NCI-H524 (cell line): ENCODE measurements at regions not wholly inside any gene's neighbourhood (a gene's known extent, or its start where the extent isn't known, plus 50 kb on each side); places are given as distances from the start of the nearest gene placed in this dataset.
"Not testable (repeated sequence)": the region's sequence is repeated elsewhere in the genome, so short reads cannot be mapped to it uniquely, and the experiment has no call there.

Source experiments
- DNase-seq, 2 experiments: peaks; one replicate each; lab custom pipeline; 2025; lab: John Stamatoyannopoulos, UW

DNA sequence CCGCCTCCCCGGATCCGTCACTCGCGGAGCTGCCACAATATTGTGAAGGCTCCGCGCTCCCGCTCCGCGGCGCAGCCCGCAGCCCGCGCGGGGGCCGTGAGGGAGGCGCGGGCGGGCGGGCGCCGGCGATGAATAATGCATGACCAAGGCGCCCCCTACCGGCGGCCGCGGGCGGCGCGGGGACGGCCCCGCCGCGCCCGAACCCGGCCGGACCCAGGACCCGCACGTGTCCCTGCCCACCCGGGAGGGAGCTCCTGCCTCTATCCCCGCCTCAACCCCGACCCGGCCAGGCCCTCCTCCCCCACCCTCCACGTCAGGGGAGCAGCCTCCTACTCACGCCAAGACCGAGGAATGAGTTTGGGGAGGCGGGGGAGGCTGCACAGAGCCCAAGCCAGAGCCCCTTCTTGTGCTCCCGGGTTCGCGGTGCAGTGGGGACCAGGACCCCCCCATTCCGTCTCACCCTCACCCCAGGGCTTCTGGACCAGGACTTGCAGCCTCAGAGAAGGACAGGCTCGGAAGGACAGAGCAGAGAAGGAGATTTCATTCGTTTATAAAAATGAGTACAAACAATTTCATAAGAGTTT, 70.8 kb upstream of the CASZ1 start:
- peak; percentile 21 to 67 for DNase-seq

DNA sequence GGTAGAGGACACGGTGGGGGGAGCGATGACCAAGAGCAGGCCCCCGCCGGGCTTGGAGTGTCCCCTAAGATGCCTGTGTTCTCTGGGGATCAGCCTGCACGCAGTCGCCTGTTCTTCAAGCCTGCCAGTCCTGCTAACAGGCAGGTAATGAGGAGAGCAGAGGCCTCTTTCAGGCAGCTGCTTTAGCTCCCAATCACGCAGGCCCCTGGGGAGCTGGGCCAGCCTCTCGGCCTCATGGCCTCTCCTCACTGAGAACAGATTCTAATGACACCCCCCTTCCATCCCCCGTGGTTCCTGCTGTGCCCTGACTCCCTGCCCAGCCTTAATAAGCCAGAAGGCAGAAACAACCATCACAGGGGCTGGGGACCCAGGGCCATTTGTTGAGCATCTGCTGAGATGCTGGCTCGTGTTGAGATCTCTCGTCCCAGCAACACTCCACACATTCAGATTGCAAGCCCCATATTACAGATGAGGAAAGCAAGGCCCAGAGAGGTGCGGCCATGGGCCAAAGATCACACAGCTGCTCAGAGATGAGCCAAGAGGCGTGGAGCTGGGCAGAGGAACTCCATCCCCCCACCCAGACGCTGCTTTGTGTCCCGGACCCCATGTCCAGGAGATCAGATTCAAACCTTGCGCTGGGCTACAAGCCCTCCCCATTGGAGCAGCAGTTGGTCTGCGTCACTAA, 71.6 kb upstream of the CASZ1 start:
- DNase-seq, result peak; percentile 89 to 97

DNA sequence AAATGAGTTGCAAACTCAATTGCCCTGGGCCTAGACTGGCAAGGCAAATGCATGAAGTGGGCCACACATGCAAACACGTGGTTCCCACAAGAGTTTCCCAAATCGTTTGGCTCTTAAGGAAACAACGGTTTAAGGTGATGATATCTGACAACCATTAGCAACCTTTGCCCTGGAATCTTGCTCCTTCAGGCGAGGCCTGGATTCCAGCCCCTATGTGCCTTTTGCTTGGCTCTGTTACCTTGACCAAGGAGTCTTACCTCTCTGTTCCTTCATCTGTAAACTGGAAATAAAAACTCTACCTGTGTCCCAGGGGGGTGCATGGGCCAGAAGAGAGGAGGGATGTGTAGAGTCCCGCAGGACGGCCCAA, 72.1 kb upstream of the CASZ1 start:
- no peak for DNase-seq

DNA sequence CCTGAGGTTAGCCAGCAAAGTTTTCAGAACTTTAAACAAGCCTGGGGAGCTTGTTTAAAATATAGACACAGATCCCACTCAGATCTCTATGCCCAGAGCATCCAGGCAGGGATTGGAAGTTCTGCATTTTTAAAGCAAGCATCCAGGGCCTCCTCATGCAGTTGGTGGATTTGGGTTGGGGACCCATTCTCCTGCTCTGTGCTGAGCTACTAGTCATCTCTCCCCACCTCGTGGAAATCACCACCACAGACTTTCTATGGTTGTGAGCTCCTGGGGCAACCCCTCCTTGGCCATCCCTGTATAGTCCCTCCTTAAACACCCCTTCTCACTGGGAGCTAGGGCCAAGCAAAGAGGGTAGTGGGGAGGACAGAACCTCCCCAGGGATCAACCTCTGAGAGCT, 73.5 kb upstream of the CASZ1 start:
- no peak for DNase-seq

DNA sequence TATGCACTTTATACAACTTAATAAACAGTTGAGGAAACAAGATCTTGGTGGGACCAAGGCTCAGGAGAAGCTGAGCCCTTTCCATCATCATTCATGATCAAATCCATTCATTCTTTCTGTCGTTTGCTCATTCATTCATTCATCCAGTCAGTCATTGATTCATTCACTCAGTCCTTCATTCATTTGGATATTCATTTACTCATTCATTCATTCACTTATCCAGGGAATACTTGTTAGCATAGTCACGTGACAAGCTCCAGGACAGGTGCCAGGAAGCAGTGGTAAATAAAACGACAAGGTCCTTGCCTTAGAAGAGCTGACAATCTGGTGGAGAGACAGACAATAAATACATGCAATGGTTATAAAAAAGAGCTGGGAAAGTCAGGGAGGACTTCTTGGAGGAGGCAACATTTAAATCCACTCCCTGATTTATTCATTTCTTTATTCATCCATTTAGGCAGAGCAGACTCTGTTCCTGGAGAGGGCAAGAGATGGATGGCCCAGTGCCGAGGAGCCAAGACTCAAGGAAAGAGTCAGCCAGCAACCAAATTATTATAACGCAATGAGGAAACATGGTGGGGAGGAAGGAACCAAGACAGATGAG, 74.1 kb upstream of the CASZ1 start:
- DNase-seq, result no peak

DNA sequence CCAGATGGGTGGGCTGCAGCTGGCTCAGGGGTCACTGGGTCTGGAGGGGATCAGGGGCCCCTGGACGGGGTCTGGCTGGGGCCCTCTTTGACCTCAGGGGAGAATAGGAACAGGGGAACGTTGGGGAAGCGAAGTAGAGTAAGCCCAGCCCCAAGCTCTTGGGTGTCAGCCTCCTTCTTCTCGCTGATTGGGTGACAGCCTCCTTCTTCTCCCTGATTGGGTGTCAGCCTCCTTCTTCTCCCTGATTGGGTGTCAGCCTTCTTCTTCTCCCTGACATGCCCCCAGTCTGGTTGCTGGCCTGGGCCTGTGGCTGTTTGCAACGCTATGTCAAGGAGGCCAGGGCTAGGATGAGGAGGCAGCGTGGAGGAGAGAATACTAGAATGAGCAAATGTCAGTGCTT, 76.7 kb upstream of the CASZ1 start:
- DNase-seq, result peak in 1 of 2 experiments; percentile 22

DNA sequence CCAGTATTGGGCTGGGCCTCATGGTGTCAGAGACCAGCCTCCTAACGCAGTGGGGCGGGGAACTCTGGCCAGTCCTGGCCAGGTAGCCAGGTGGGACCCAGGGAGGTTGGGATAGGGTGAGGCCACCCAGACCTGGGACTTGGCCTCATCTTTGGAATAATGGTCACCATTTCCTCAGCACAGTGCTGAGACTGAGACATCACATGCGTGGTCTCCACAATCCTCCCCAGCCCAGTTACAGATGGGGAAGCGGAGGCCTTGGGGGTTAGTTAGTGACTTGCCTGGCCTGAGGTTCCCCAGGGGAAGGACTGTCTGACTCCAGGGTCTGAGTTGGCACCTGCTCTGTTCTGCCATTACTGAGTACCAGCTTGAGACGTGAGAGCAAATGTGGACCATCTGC, 77.9 kb upstream of the CASZ1 start:
- DNase-seq, result peak in 1 of 2 experiments; percentile 34

DNA sequence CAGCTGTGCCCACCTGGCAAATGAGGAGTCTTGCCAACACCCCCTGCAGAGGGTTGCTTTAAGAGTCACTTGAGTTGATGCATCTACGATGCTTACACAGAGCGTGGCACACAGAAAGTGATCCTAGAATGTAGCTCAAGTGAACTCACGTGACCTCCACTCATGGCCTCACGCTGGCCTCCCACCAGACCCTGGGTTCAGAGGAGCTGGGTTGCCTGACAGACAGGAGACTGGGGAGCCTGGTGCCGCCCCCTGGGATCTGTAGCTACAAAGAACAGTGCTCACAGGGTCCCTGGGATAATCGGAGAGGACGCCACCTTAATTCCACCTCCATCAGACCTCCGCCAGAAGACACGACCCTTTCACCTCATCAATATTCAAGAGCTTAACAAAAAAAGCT, 81.4 kb upstream of the CASZ1 start:
- peak in 1 of 2 experiments; percentile 23 for DNase-seq

DNA sequence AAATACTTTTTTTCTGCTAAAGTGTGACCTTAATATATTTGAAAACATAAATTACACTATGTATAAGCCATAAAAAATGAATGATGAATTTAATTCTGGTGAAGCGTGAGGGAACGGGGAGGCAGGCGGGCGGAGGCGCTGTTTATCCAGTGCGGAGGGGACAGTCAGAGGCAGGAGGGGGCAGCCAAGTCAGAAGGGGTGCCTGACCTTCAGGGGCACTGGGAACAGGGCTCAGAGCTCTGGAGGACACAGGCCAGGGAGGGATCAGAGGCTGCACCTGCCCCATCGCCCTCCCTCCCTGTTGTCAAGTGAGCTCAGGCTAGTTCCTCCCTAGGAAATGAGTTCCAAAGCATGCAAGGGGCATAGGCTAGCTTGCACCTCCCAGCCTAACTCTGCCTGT, 82.0 kb upstream of the CASZ1 start:
- DNase-seq, result no peak

DNA sequence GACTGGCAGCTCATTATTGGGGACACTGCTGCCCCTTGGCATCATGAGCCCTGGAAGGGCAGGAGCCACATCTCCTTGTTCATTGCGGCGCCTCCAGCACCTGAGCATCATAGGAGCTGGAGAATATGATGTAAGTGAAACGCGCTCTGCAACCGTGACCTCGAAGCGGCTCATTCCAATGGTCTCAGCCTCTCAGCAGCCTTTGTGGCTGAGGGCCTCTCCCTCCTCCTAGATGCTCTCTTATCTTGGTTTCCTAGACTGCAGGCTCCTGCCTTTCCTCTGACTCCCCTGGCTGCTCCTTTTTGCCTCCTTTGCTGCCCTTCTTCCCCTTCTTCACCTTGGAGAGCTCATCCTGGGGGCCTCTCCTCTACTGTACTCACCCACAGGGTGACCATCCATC, 83.6 kb upstream of the CASZ1 start:
- no peak for DNase-seq

DNA sequence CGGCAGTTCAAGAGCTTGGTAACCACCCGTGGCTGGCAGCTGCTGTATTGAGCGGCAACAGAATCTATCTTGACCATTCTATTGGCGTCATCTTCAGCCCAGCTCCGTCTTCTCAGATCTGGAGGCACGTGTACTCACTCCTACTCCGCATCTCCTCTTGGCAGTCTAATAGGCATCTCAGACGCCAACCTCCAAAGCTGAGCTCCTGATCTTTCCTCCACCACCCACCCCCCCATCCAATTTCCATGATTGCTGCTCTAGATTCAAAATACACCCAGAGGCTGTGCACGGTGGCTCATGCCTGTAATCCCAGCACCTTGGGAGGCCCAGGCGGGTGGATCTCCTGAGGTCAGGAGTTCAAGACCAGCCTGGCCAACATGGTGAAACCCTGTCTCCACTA, 84.6 kb upstream of the CASZ1 start:
- DNase-seq, result no peak

DNA sequence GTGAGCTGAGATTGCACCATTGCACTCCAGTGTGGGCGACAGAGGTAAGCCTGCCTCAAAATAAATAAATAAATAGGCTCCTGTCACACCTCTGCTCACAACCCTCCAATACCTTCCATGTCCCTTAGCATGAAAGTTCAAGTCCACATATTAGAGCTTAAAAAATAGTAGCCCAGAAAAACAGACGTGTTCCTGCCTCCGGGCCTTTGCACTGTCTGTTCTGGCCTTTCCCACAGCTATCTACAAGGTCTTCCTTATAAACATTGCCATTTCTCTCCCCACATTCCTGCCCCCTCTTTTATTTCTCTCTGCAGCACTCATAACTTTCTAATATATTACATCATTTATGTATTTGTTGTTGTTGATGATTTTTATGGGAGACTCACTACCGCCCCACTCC, 85.6 kb upstream of the CASZ1 start:
- DNase-seq, result no peak

DNA sequence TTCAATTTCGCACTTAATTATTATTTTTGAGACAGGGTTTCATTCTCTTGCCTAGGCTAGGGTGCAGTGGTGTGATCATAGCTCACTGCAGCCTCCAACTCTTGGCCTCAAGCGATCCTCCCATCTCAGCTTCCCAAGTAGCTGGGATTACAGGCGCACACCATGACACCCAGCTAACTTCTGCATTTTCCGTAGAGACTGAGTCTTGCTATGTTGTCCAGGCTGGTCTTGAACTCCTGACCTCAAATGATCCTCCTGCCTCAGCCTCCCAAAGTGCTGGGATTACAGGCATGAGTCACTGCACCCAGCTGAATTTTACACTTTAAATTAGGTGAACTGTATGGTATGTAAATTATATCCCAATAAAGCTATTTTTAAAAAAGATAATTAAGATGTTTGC, 90.6 kb upstream of the CASZ1 start:
- DNase-seq, result not testable (repeated sequence)

DNA sequence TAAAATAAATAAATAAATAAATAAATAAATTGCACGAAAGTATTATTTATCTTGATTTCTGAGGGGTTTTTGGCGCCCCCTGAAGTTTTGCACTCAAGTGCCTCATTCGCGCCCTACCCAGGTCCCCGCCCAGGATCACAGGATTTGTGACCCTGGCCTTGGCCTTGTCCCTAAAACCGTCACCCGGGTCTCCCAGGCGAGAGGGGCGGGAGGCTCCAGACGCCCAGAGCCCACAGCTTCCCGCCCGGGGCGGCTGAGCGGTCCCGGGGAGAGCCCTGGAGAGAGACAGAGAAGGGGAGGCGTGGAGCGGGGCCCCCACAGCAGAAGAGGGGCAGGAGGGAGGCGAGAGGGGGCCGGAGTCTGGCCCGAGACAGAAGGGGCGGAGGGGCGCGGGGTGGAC, 91.8 kb upstream of the CASZ1 start:
- peak in 1 of 2 experiments; percentile 21 for DNase-seq

DNA sequence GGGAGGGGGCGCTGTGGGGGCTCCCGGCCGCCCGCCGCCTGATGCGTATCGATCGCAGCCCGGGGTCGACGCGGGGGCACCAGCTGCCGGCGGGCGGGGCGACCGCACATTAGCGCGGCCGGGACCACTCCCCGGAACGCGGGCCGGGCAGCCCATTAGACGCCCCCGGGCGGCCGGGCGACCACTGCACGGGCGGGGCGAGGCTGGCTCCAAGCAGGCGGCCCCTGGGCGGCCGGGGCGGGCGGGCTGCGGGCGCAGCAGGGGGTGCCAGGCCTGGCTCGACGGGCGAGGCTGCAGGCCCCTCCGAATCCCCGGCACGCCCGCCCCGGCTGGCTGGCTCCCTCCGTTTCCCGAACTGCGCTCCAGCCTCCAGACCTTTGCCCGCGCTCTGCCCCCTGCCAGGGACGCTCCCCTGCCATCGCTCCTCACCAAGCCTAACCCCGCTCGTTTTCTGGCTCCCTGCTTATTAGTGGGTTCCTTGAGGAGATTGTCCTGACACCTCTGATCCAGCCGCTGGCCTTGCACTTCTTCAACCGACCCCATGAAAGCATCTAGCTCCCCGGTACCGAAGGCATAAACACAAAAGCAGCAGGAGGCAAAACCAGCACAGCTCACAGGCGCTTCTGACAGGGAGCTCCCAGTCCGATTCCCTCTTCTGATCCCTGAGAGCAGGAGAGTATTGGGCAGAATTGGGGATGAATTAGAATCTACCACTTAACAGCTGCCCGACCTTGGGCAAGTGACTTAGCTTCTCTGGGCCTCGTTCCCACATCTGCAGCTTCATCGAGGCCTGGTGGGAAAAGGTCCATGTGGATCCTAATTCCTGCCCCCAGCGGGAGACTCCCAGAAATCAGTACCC, 92.6 kb upstream of the CASZ1 start:
- DNase-seq, result peak; percentile 18 to 31

DNA sequence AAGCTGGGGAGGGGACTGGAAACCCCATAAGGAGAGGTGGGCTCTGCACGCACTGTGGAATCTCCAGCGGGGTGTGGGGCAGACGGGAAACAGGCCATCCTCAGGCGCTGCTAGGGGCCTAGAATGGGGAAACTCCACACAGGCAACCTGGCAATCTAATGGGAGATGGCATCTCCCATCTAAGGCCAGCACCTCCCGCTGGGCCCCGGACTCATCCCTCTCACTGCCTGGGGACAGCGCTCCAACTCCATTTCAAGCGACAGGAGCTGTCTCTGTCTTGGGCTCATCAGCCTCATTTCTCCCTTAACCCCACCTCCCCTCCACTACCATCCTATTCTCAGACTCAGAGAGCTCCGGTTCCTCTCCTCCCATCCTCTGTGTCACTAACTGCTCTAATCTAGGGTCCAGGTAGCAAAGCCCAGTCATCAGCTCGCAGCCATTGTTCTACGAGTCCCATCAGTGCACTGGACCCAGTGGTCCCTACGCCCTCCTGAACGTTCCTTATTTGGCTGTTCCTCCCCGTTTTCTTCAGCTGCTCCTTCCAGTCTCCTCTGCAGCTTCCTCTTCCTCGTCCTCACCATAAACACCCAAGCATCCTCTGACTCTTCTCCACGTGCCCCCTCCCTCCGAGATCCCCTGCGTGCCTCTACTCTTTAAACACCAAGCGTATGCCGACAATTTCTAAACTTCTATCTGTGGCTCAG, 93.4 kb upstream of the CASZ1 start:
- DNase-seq, result no peak

DNA sequence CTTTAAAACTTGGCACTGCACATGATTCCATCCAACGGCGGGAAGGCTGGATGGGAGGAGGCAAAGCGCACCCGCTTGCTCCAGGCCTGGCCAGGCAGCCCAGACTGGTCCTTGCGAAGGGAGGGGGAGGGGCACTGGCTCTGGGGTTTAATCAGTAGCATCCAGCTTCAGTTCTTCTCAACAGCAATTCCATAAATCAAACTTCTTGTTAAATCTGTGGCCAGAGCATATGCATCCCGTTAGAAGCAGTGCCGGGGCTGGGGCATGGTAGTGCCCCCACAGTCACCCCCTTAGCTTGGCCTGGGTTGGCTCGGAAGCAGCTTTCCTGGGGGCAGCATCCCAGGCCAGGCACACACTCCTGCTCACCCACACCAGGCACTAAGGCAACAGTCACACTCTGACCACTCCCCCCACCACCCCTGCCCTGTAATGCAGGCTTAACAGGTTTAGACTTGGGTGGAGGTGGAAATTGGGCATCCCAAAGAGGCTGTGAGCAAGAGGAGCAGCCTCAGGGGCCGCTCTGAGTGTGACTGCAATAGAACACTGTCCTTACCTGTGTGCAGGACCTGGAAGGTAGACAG, 94.1 kb upstream of the CASZ1 start:
- no peak for DNase-seq

DNA sequence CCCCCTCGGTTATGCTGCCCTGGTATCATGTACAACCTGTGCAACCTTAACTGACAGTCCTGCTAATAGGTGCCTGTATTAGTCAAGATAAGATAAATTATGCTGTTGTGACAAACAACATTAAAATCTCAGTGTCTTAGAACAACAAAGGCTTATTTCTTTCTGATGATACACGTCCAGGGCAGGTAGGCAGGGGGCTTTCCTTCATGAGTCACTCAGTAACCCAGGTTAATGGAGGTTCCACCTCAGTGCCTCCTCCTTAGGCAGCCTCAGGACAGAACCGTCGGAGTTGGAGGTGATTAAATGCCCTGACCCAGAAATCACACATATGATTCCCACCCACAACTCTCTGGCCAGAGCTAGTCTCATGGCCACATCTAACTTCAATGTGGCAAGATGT, 94.6 kb upstream of the CASZ1 start:
- DNase-seq, result no peak

DNA sequence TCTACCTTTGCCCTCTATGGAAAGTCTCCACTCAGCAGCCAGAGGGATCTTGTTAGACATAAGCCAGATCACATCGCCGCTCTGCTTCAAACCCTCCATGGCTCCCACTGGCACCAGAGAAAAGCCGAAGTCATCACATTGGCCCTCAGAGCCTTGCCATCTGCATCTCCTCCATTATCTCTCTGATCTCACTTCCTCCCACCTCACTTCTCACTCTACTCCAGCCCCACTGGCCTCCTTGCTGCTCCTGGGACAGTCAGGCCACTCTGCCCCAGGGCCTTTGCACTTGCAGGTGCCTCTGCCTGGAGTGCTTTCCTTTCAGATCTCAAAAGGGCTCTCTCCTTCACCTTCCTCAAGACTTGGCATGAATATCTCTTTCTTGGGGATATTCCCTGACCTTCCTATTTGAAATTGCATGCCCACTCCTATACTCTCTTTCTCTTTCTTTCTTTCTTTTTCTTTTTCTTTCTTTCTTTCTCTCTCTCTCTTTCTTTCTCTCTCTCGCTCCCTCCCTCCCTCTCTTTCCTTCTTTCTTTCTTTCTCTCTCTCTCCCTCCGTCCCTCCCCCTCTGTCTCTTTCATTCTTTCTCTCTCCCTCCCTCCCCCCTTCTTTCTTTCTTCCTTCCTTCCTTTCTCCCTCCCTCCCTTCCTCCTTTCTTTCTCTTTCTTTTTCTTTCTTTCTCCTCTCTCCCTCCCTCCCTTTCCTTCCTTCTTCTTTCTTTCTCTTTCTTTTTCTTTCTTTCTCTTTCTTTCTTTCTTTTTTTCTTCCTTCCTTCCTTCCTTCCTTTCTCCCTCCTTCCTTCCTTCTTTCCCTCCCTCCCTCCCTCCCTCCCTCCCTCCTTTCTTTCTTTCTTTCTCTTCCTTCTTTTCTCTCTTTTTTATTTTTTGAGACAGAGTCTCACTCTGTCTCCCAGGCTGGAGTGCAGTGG, 96.0 kb upstream of the CASZ1 start:
- DNase-seq, result no peak

DNA sequence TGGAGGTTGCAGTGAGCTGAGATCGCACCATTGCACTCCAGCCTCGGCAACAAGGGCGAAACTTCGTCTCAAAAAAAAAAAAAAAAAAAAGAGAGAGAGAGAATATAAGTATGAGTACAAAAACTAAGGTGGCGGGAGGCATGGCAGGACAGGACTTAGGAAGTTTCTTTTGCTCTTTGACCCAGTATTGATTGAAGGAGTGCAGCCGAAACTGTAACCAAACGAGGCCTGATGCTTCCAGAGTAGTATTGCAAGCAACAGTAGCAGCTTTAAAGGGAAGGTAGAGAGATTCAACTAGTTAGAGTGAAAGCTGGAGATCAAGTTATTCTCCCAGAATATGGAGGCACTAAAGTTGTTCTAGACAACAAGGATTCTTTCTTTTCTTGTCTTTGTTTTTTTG, 99.2 kb upstream of the CASZ1 start:
- no peak for DNase-seq

DNA sequence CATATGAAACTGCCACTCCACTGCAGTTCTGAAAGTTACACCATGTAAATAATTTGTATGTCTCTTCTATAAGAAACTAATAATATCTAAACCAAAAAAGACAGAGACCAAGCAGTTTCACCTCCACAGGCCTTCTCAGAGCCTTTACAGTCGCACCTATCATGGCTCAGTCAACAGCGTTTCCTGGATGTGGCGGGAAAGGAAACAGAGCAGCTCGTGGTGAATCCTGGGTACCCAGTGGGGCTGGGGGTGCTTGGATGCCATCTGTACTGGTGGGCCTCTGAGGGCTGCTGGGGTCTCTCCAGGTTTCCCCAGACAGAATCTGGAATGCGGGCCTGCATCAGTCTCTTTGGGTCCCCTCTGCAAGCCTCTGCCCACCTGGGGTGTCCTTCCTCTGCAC, 100.2 kb upstream of the CASZ1 start:
- DNase-seq, result no peak
